HT-29 (cell line): ENCODE measurements at regions not wholly inside any gene's neighbourhood (a gene's known extent, or its start where the extent isn't known, plus 50 kb on each side); places are given as distances from the start of the nearest gene placed in this dataset.
"Not testable (repeated sequence)": the region's sequence is repeated elsewhere in the genome, so short reads cannot be mapped to it uniquely, and the experiment has no call there.

Source experiments
- DNase-seq: peaks from one replicate; pipeline ENCODE4 v3.0.0-alpha.2; 2015; ENCODE audit warnings: low spot score

GRCh38 chr4:30586850-30587249, 133.3 kb upstream of the PCDH7 start:
- DNase-seq, result no peak

DNA sequence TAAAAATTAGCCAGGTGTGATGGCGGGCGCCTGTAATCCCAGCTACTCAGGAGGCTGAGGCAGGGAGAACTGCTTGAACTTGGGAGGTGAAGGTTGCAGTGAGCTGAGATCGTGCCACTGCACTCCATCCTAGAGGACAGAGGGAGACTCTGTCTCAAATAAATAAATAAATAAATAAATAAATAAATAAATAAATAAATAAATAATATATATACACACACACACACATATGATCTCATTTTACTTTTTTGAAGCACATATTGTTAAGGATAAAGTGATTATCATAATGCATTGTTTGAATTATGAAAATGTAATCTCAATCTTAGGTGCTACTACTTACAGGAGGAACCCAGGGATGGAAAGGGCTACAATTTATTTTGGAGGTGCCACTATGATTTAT, 130.5 kb upstream of the PCDH7 start:
- not testable (repeated sequence) for DNase-seq

GRCh38 chr4:30600246-30601017, 119.7 kb upstream of the PCDH7 start:
- DNase-seq, result no peak

DNA sequence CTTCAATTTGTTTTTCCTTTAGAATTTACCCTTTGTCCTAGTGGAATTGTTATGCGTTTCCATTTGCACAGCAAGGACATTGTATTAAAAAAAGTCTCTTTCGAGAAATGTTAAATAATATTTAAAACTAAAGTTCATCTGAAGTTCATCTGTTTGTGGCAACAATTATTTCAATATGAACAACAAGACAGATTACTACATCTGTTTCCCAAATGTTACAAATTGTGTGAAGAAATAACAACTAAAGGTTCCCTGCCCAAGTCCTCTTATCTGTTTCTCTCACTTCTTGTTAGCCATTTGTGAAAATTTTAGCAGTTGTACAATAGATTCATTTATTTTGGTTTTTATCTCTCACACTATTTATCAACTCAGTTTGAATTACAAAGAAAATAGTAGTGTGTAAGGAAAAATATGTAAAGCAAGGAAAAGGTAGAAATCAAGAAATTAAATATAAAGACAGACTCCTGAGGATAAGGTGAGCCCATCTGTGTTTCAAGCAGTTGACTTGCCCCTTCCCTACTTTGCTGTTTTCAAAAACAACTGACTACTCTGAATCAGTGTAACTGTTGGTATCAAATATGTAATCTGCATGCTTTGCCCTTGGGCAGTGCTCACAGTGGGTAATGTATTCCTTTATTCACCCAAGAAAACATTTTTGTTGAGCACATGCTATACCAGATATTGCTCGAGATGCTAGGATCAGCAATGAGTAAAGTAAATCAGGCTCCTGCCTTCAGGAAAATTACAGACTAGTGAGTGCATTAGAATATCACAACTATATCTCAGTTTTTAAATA, 118.9 kb upstream of the PCDH7 start:
- DNase-seq, result no peak

DNA sequence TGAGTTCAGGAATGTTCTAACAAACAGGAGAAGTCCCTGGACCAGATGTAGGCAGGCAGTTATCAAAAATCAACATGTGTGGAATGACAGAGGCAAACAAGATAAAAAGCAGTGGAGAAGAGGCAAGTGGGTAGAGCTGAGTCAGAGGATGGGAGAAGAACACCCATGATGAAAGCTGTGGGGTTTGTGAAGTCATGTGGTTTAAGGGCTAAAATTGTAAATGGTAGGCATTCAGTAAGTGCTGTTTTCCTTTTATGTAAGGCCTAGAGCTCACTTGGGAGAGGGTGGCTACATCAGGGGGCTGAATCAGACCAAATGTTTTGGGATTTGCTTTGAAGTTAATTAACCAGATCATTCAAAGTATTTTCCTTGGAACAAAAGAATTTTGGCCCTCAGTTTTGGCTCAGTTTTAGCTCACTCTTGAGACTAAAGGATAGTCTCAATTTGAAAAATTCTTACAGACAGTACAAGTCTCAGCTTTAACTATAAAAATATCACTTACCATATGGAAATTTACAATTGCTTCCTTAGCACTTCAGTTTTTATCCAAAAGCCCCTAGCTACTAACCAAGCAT, 114.5 kb upstream of the PCDH7 start:
- DNase-seq, result no peak

DNA sequence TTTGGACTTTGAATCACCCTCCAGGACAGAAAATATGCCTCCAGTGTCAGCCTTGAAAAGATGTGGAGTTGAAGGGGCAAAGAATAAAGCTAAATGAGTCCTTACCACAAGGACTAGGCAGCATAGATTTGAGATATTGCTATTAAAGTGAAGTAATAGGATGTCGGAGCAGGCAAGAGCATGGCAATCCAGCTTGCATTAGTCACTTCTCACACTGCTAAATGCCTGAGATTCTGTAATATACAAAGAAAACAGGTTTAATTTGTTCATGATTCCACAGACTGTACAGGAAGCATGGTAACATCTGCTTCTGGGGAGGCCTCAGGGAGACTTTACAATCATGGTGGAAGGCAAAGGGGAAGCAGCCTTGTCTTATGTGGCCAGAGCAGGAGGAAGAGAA, 109.8 kb upstream of the PCDH7 start:
- no peak for DNase-seq

- DNase-seq, result no peak
These were observed 105.4 kb upstream of the PCDH7 start for GRCh38 chr4:30614771-30615170.

DNA sequence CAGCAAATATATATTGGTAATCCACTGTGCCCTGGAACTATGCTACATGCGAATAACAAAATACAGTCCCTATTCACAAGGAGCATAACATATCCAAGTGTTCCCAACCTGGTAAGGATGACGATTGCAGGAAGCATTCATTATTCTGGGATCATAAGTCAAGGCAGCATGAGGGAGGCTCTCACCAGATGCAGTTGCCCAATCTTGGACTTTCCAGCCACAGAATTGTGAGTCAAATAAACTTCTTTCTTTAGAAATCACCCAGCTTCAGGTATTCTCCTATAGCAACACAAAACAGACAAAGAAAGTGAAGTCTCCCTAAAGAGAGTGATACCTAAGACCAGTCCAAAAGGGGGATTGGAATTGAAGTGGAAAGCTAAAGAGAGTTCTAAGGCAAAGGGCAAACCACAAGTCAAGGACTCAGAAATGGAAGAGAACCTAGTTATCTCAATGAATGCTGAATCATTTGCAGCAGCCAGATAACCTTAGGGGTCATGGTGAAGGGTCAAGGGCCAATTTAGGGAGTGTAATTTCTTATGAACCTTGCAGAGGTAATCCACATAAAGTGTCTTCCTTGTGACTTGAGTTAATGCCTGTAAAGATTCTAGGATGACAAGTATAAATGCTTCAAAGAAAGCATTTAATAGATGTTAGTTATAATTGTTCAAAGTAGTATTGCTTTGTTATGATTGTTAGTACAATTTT, 103.1 kb upstream of the PCDH7 start:
- DNase-seq, result no peak

GRCh38 chr4:30617836-30618235, 102.3 kb upstream of the PCDH7 start:
- no peak for DNase-seq

DNA sequence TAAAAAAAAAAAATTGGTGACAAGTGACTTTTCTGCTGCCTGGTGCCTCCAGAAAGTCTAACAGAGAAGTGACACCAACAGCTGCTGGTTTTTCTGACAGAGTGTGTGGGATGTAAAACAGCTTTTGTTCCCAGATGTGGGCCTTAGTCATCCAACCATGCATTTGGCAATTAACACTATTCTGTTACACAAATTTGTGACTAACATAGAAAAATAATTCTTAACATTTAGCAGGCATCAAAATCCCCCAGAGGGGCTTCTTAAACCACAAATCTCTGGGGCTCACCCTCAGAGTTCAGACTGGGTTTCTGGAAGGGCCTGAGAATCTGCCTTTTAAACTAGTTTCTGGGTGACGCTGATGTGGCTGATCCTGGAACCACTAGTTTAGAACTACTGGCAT, 100.5 kb upstream of the PCDH7 start:
- DNase-seq, result no peak

DNA sequence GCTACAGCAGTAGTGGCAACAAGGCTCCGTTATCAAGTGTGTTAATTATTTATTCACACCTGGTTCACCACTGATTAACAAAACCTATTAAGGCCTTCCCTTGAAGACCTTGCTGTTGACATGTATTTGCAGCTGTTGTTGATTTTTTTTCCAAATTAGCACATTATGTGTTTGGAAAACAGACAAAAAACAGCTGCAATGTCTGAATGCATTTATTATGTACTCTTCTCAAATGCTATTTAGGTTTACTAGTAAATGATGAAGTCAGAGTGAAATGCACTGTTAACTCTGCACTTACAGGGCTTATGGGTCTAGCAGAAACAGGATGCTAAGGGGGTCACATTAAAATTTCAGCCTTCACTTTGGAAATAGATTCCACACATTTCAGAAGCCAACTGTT, 99.5 kb upstream of the PCDH7 start:
- no peak for DNase-seq

DNA sequence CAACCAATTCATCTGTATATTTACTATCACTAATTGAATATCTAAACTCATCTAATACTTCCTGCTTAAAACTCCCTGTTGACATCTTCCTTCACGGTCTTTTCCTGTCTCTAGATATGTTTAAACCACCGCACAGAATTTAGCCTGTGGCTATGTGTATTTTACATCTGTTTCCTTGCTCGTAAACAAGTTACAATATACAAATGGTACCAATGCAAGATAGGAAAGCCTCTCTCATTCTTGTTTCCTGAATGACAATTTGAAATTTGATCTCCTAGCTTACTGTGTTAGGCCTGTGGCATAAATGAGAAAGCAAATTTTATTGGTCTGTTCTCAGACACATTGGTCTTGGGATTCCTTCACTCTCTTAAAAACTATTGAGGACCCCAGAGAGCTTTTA, 89.7 kb upstream of the PCDH7 start:
- DNase-seq, result no peak

DNA sequence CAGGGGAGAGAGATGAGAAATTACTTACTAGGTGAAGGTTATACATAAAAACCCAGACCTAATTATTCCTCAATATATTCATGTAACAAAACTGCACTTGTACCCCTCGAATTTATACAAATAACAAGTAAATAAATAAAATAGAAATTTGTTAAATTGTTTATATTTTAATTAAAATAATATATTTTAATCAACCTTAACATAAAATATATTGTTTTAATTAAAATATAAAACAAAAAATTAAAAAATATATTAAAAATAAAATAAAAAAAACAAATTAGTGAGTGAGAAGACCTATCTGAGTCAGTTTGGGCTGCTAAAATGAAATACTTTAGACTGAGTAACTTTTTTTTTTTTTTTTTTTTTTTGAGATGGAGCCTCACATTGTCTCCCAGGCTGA, 87.4 kb upstream of the PCDH7 start:
- DNase-seq, result no peak

DNA sequence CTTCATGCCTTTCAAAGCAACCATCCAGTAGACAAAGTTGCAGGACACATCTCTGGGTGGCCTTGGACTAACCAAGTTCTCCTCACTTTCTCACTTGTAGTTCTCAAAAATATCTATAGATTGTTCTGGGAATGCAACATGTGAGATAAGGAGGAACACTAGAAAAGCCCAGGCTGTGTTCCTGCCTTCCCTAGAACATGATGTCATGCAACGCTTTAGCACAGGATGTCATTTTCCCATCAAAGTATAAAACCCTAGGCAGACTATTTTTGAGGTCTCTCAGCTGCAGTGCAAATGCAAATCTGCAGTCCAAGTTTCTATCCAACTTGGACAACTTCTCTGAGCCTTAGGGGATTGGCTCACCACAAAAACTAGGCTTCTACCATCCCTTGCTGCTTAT, 78.8 kb upstream of the PCDH7 start:
- no peak for DNase-seq

- no peak for DNase-seq
These were observed 77.6 kb upstream of the PCDH7 start for GRCh38 chr4:30642567-30642966.

DNA sequence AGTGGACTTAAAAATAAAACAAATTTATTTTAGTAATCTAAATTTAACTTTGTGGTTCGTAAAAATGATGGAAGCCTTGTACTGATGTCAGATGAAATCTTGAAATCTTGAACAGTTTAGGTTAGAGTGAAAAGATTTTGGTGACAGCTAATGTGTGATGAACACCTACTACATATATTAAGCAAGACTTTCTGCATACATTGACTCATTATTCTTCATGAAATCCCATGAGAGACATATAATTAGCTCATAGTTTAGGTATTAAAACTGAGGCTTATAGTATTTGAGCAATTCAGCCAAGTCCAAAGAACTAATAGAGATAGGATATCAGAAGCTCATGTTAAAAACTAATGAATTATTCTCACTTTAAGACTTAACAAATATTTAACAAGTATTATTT, 66.9 kb upstream of the PCDH7 start:
- DNase-seq, result no peak

- DNase-seq, result no peak
These were observed 63.3 kb upstream of the PCDH7 start for GRCh38 chr4:30656828-30657227.

GRCh38 chr4:30667919-30668318, 52.2 kb upstream of the PCDH7 start:
- no peak for DNase-seq

DNA sequence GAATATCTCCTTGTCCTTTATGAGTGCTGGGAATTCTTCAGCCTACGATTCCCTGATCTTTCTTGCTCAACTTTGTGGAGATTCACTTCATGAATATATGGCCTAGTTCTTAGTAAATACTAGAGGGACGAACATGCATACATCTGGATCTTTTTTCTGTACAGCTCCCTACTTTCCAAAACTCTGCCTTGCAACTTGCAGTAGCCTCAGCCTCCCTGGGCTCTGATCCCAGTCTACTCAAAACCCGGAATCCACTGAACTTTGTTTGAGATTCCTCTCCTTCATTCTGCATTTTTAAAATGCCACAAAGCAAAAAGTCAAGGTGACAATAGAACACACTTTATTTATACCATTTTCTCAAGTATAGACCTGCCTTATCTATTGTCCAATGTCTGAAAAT, 50.0 kb upstream of the PCDH7 start:
- DNase-seq, result no peak
